ENCODE measurements at regions not wholly inside any gene's neighbourhood (a gene's known extent, or its start where the extent isn't known, plus 50 kb on each side); places are given as distances from the start of the nearest gene placed in this dataset.

DNA sequence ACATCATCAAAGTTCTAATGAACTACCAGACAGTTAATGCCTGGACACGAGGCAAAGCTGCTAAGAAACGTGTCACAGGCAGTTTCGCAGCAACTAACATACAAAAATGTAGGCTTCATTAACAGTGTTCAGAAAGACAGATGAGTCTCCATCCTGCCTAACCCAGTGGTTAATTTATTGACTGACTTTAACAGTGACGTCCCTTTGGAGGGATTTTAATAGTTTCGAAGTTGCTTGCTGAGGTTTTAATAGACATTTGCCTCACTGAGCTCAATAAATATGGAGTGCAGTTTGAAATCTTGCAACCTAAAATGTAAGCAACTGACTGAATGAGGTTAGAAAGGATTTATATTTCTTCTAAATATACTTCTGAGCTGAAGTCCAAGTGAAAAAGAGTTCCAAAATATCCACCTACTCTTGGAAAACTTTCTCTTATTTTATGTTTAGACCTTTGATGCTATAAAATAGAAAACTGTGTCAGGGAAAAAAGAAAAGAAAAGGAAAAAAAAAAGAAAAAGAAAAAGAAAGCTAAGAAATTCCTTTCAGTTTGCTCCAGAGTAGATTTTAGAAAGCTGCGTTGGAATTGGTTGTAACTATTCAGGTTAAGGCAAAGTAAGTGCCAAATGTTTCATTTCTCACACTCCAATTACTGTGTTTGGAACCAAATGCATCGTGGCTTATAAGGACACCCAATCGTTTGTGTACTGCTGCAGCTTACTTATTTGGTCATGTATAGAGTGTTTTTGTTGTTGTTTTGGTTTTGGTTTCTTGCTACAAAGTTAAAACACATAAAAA lies 2016.6 kb downstream of the MAT2B start:
- TF ChIP-seq, protein P1, sequence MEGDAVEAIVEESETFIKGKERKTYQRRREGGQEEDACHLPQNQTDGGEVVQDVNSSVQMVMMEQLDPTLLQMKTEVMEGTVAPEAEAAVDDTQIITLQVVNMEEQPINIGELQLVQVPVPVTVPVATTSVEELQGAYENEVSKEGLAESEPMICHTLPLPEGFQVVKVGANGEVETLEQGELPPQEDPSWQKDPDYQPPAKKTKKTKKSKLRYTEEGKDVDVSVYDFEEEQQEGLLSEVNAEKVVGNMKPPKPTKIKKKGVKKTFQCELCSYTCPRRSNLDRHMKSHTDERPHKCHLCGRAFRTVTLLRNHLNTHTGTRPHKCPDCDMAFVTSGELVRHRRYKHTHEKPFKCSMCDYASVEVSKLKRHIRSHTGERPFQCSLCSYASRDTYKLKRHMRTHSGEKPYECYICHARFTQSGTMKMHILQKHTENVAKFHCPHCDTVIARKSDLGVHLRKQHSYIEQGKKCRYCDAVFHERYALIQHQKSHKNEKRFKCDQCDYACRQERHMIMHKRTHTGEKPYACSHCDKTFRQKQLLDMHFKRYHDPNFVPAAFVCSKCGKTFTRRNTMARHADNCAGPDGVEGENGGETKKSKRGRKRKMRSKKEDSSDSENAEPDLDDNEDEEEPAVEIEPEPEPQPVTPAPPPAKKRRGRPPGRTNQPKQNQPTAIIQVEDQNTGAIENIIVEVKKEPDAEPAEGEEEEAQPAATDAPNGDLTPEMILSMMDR (IDR thresholded peaks at IDR 0.05; ENCODE audit: low read depth, low read length, missing input control) = no peak
- TF ChIP-seq RAD21 (IDR thresholded peaks at IDR 0.05) (no peak), HNF4G (IDR thresholded peaks at IDR 0.05) (no peak), FOXA1 (IDR thresholded peaks at IDR 0.05) (no peak), RXRA (IDR thresholded peaks at IDR 0.05) (no peak), GABPA (IDR thresholded peaks at IDR 0.05 in 1 of 2, conservative IDR thresholded peaks at IDR 0.05 in 1 of 2) (no peak), EGR1 (IDR thresholded peaks at IDR 0.05; ENCODE audit: low read depth in 2 of 2) (no peak), FOXA2 (IDR thresholded peaks at IDR 0.05) (no peak), YY1 (IDR thresholded peaks at IDR 0.05) (no peak)
- TF ChIP-seq, protein P2, sequence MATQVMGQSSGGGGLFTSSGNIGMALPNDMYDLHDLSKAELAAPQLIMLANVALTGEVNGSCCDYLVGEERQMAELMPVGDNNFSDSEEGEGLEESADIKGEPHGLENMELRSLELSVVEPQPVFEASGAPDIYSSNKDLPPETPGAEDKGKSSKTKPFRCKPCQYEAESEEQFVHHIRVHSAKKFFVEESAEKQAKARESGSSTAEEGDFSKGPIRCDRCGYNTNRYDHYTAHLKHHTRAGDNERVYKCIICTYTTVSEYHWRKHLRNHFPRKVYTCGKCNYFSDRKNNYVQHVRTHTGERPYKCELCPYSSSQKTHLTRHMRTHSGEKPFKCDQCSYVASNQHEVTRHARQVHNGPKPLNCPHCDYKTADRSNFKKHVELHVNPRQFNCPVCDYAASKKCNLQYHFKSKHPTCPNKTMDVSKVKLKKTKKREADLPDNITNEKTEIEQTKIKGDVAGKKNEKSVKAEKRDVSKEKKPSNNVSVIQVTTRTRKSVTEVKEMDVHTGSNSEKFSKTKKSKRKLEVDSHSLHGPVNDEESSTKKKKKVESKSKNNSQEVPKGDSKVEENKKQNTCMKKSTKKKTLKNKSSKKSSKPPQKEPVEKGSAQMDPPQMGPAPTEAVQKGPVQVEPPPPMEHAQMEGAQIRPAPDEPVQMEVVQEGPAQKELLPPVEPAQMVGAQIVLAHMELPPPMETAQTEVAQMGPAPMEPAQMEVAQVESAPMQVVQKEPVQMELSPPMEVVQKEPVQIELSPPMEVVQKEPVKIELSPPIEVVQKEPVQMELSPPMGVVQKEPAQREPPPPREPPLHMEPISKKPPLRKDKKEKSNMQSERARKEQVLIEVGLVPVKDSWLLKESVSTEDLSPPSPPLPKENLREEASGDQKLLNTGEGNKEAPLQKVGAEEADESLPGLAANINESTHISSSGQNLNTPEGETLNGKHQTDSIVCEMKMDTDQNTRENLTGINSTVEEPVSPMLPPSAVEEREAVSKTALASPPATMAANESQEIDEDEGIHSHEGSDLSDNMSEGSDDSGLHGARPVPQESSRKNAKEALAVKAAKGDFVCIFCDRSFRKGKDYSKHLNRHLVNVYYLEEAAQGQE (IDR thresholded peaks at IDR 0.05) = no peak
- 62% methylated on average over 8 of the region's 8 CpGs for WGBS
- H3K4me1 ChIP-seq (ENCODE audit: control insufficient read depth in 4 of 4, insufficient read depth in 4 of 4, low read length in 3 of 4) = no peaks in the 10 kb centered on the region
- H3K4me3 ChIP-seq (ENCODE audit: low read depth in 1 of 3, low read length in 3 of 3) = no peak overlapping the region
- no peaks in the 10 kb centered on the region for H3K27me3 ChIP-seq (ENCODE audit: control insufficient read depth in 4 of 4, insufficient read depth in 4 of 4, low read length in 3 of 4)
- H3K36me3 ChIP-seq (ENCODE audit: control insufficient read depth in 4 of 4, insufficient read depth in 3 of 4, low read depth in 1 of 4, low read length in 3 of 4) = no peaks in the 10 kb centered on the region
- no peak overlapping the region for H3K27ac ChIP-seq (ENCODE audit: low read depth in 1 of 2, low read length in 2 of 2)
- peaks cover 0 to 1% (median 0%) of the 10 kb centered on the region in 4 donors for H3K9me3 ChIP-seq (ENCODE audit: control insufficient read depth in 4 of 4, low read length in 3 of 4)
- no peak overlapping the region for H3K9ac ChIP-seq (ENCODE audit: low read depth in 1 of 2, low read length in 2 of 2)
- DNase-seq (ENCODE audit: low spot score) = no peak

DNA sequence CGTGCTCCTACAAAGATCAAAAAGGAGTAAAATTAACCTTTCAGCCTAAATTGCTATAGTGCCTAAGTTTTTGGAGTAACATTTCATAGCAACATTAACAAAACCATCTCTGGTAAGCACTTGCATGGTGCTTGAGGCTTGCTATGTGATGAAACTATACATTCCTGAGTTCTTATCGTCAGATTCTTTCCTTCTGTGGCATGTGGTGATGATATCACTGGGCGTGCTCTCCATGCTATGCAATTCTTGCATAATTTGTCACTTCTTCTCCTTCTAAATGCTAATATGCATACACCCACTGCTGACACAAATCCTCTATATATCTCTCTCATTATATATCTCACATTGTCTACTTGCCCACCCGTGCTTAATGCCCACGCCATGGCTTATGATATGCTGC lies 2019.9 kb downstream of the MAT2B start:
- Histone ChIP-seq H3K4me1 (ENCODE audit: control insufficient read depth in 4 of 4, insufficient read depth in 4 of 4, low read length in 3 of 4) (no peaks in the 10 kb centered on the region), H3K9me3 (ENCODE audit: control insufficient read depth in 4 of 4, low read length in 3 of 4) (peaks cover 0 to 10% (median 2%) of the 10 kb centered on the region in 4 donors), H3K27me3 (ENCODE audit: control insufficient read depth in 4 of 4, insufficient read depth in 4 of 4, low read length in 3 of 4) (no peaks in the 10 kb centered on the region), H3K36me3 (ENCODE audit: control insufficient read depth in 4 of 4, insufficient read depth in 3 of 4, low read depth in 1 of 4, low read length in 3 of 4) (no peaks in the 10 kb centered on the region), H3K9ac (ENCODE audit: low read depth in 1 of 2, low read length in 2 of 2) (no peak overlapping the region), H3K27ac (ENCODE audit: low read depth in 1 of 2, low read length in 2 of 2) (no peak overlapping the region), H3K4me3 (ENCODE audit: low read depth in 1 of 3, low read length in 3 of 3) (no peak overlapping the region)
- 72% methylated on average over 5 of the region's 5 CpGs for WGBS
- no peak for DNase-seq (ENCODE audit: low spot score)
- TF ChIP-seq TAF1 (conservative IDR thresholded peaks at IDR 0.05) (no peak), HNF4G (IDR thresholded peaks at IDR 0.05) (no peak), YY1 (IDR thresholded peaks at IDR 0.05) (no peak), HNF4A (conservative IDR thresholded peaks at IDR 0.05) (no peak), RXRA (IDR thresholded peaks at IDR 0.05) (no peak), SP1 (IDR thresholded peaks at IDR 0.05) (no peak), EGR1 (IDR thresholded peaks at IDR 0.05; ENCODE audit: low read depth in 2 of 2) (no peak), JUND (IDR thresholded peaks at IDR 0.05) (no peak), FOXA2 (IDR thresholded peaks at IDR 0.05) (no peak), GABPA (IDR thresholded peaks at IDR 0.05 in 1 of 2, conservative IDR thresholded peaks at IDR 0.05 in 1 of 2) (no peak), FOXA1 (IDR thresholded peaks at IDR 0.05) (no peak), NR2F2 (IDR thresholded peaks at IDR 0.05) (no peak), RAD21 (IDR thresholded peaks at IDR 0.05) (no peak)
- TF ChIP-seq, protein P3, sequence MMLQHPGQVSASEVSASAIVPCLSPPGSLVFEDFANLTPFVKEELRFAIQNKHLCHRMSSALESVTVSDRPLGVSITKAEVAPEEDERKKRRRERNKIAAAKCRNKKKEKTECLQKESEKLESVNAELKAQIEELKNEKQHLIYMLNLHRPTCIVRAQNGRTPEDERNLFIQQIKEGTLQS (IDR thresholded peaks at IDR 0.05) = no peak
- TF ChIP-seq, protein P4, sequence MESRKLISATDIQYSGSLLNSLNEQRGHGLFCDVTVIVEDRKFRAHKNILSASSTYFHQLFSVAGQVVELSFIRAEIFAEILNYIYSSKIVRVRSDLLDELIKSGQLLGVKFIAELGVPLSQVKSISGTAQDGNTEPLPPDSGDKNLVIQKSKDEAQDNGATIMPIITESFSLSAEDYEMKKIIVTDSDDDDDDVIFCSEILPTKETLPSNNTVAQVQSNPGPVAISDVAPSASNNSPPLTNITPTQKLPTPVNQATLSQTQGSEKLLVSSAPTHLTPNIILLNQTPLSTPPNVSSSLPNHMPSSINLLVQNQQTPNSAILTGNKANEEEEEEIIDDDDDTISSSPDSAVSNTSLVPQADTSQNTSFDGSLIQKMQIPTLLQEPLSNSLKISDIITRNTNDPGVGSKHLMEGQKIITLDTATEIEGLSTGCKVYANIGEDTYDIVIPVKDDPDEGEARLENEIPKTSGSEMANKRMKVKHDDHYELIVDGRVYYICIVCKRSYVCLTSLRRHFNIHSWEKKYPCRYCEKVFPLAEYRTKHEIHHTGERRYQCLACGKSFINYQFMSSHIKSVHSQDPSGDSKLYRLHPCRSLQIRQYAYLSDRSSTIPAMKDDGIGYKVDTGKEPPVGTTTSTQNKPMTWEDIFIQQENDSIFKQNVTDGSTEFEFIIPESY (IDR thresholded peaks at IDR 0.05) = no peak
- TF ChIP-seq, protein P1 (IDR thresholded peaks at IDR 0.05; ENCODE audit: low read depth, low read length, missing input control) = no peak
- TF ChIP-seq, protein P5, sequence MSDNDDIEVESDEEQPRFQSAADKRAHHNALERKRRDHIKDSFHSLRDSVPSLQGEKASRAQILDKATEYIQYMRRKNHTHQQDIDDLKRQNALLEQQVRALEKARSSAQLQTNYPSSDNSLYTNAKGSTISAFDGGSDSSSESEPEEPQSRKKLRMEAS (IDR thresholded peaks at IDR 0.05) = no peak

Data from liver (tissue), 8 donors.